ENCODE measurements at regions not wholly inside any gene's neighbourhood (a gene's known extent, or its start where the extent isn't known, plus 50 kb on each side); places are given as distances from the start of the nearest gene placed in this dataset.

DNA sequence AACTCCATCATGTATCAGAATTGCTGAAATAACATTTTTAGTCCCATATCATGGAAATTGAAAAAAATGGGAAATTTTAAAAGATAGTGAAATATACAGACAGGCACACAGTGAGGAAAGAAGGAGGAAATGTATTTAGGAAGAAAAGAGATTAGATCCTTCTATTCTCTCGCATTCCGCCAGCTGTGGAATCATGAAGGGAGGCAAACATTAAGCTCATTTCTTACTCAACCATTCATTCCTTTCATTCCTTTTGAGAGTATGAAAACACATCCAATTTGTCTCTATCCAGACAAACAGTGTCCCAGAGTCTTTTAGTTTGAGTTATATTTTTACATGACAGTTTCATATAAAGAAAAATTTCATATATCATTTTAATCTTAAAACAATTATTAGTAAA lies 52.5 kb upstream of the KCNMB2 start:
- H3F3A ChIP-seq (ENCODE audit: insufficient read depth, low read length, poor library complexity, severe bottlenecking) = no peaks in the 10 kb centered on the region
- no peaks in the 10 kb centered on the region for H3K27me3 ChIP-seq (ENCODE audit: insufficient read depth, low read depth, low read length)
- no peak overlapping the region for H2AFZ ChIP-seq (ENCODE audit: low read depth, low read length)
- no peak for TF ChIP-seq TAF1 (IDR thresholded peaks at IDR 0.05; ENCODE audit: low read depth)
- TF ChIP-seq RAD21 (conservative IDR thresholded peaks at IDR 0.05) = no peak
- no peak for TF ChIP-seq POLR2AphosphoS5 (IDR thresholded peaks at IDR 0.05)
- TF ChIP-seq, protein P1, sequence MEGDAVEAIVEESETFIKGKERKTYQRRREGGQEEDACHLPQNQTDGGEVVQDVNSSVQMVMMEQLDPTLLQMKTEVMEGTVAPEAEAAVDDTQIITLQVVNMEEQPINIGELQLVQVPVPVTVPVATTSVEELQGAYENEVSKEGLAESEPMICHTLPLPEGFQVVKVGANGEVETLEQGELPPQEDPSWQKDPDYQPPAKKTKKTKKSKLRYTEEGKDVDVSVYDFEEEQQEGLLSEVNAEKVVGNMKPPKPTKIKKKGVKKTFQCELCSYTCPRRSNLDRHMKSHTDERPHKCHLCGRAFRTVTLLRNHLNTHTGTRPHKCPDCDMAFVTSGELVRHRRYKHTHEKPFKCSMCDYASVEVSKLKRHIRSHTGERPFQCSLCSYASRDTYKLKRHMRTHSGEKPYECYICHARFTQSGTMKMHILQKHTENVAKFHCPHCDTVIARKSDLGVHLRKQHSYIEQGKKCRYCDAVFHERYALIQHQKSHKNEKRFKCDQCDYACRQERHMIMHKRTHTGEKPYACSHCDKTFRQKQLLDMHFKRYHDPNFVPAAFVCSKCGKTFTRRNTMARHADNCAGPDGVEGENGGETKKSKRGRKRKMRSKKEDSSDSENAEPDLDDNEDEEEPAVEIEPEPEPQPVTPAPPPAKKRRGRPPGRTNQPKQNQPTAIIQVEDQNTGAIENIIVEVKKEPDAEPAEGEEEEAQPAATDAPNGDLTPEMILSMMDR (IDR thresholded peaks at IDR 0.05; ENCODE audit: poor library complexity, severe bottlenecking) = no peak
- TF ChIP-seq MXI1 (conservative IDR thresholded peaks at IDR 0.05; ENCODE audit: poor library complexity, severe bottlenecking) = no peak
- no peaks in the 10 kb centered on the region for H3K36me3 ChIP-seq (ENCODE audit: insufficient read depth, low read length)
- H3K9me2 ChIP-seq (ENCODE audit: insufficient read depth, low read length) = no peaks in the 10 kb centered on the region
- no peak overlapping the region for H3K4me2 ChIP-seq (ENCODE audit: low read length)
- H3K4me3 ChIP-seq (ENCODE audit: low read length) = no peak overlapping the region
- no peak overlapping the region for H3K9ac ChIP-seq (ENCODE audit: low read length)
- no peaks in the 10 kb centered on the region for H4K20me1 ChIP-seq (ENCODE audit: insufficient read depth)
- H3K27ac ChIP-seq (ENCODE audit: low read length) = no peak overlapping the region
- H3K9me3 ChIP-seq (ENCODE audit: low read length) = no peaks in the 10 kb centered on the region
- H3K79me2 ChIP-seq (replicated peaks; ENCODE audit: insufficient read depth, low read length) = no peaks in the 10 kb centered on the region

DNA sequence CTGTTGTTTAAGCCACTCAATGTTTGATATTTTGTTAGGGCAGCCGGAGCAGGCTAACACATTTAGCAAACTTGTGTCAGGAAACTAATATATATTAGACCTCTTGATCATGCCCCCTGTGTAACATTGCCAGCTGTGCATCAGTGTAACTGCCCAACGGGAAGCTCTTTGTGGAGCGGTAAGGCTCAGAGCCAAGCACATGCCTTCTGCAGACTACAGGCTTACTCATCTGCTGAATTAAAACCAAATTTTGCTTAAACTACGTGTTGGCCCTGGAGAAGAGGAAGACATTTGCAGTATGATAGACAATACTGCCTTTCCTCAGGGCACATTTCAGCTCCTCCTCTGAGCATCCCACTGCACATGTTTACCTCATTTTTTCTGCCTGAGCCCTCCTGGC lies 50.5 kb upstream of the KCNMB2 start:
- no peaks in the 10 kb centered on the region for H3K27me3 ChIP-seq (ENCODE audit: insufficient read depth, low read depth, low read length)
- H3K4me2 ChIP-seq (ENCODE audit: low read length) = no peak overlapping the region
- no peaks in the 10 kb centered on the region for H3K9me2 ChIP-seq (ENCODE audit: insufficient read depth, low read length)
- H3K4me3 ChIP-seq (ENCODE audit: low read length) = no peak overlapping the region
- H4K20me1 ChIP-seq (ENCODE audit: insufficient read depth) = no peaks in the 10 kb centered on the region
- no peaks in the 10 kb centered on the region for H3F3A ChIP-seq (ENCODE audit: insufficient read depth, low read length, poor library complexity, severe bottlenecking)
- H3K27ac ChIP-seq (ENCODE audit: low read length) = no peak overlapping the region
- no peak overlapping the region for H3K9ac ChIP-seq (ENCODE audit: low read length)
- no peaks in the 10 kb centered on the region for H3K9me3 ChIP-seq (ENCODE audit: low read length)
- H3K79me2 ChIP-seq (replicated peaks; ENCODE audit: insufficient read depth, low read length) = no peaks in the 10 kb centered on the region
- H3K36me3 ChIP-seq (ENCODE audit: insufficient read depth, low read length) = no peaks in the 10 kb centered on the region
- H2AFZ ChIP-seq (ENCODE audit: low read depth, low read length) = no peak overlapping the region
- TF ChIP-seq, protein P1 (IDR thresholded peaks at IDR 0.05; ENCODE audit: poor library complexity, severe bottlenecking) = no peak
- no peak for TF ChIP-seq POLR2AphosphoS5 (IDR thresholded peaks at IDR 0.05)
- no peak for TF ChIP-seq MXI1 (conservative IDR thresholded peaks at IDR 0.05; ENCODE audit: poor library complexity, severe bottlenecking)
- no peak for TF ChIP-seq RAD21 (conservative IDR thresholded peaks at IDR 0.05)
- TF ChIP-seq SMC3 (conservative IDR thresholded peaks at IDR 0.05; ENCODE audit: poor library complexity) = no peak
- TF ChIP-seq, protein P2, sequence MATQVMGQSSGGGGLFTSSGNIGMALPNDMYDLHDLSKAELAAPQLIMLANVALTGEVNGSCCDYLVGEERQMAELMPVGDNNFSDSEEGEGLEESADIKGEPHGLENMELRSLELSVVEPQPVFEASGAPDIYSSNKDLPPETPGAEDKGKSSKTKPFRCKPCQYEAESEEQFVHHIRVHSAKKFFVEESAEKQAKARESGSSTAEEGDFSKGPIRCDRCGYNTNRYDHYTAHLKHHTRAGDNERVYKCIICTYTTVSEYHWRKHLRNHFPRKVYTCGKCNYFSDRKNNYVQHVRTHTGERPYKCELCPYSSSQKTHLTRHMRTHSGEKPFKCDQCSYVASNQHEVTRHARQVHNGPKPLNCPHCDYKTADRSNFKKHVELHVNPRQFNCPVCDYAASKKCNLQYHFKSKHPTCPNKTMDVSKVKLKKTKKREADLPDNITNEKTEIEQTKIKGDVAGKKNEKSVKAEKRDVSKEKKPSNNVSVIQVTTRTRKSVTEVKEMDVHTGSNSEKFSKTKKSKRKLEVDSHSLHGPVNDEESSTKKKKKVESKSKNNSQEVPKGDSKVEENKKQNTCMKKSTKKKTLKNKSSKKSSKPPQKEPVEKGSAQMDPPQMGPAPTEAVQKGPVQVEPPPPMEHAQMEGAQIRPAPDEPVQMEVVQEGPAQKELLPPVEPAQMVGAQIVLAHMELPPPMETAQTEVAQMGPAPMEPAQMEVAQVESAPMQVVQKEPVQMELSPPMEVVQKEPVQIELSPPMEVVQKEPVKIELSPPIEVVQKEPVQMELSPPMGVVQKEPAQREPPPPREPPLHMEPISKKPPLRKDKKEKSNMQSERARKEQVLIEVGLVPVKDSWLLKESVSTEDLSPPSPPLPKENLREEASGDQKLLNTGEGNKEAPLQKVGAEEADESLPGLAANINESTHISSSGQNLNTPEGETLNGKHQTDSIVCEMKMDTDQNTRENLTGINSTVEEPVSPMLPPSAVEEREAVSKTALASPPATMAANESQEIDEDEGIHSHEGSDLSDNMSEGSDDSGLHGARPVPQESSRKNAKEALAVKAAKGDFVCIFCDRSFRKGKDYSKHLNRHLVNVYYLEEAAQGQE (IDR thresholded peaks at IDR 0.05; ENCODE audit: borderline replicate concordance) = no peak
- no peak for TF ChIP-seq TAF1 (IDR thresholded peaks at IDR 0.05; ENCODE audit: low read depth)
- TF ChIP-seq EP300 (conservative IDR thresholded peaks at IDR 0.05; ENCODE audit: poor library complexity, severe bottlenecking) = no peak
- no peak for TF ChIP-seq EZH2 (IDR thresholded peaks at IDR 0.05; ENCODE audit: borderline replicate concordance, insufficient read depth, low read length, poor library complexity, severe bottlenecking)

Small RNAs in the stretch of these regions (small RNA-seq; reads per million reads assigned to genes)
- gene RF00425 = 0 to 0.08 (median 0) reads per million in 3 experiments
- 0 reads per million in 3 experiments for gene RN7SKP52
- gene RNA5SP148 = 0 reads per million in 3 experiments
- gene RNU6-1120P = 0 reads per million in 3 experiments

All from neural cell (in vitro differentiated cells).